Lower leg skin (tissue), 3 donors: ENCODE measurements at regions not wholly inside any gene's neighbourhood (a gene's known extent, or its start where the extent isn't known, plus 50 kb on each side); places are given as distances from the start of the nearest gene placed in this dataset.

Source experiments
- POLR2A ChIP-seq, 2 donors: fragments of 450-650 bp; IDR thresholded peaks; one replicate each; pipeline ENCODE4 v1.6.1; 2016 to 2017; ENCODE audit warnings: antibody characterized with exemption in 2 of 2, mild to moderate bottlenecking in 1 of 2, moderate library complexity in 1 of 2
- TF ChIP-seq, protein P1 (sequence below), 3 donors: fragments of 450-650 bp; IDR thresholded peaks; one replicate each; pipeline ENCODE4 v1.5.1; 2016; ENCODE audit warnings: antibody characterized with exemption in 3 of 3, mild to moderate bottlenecking in 3 of 3, moderate library complexity in 2 of 3

DNA sequence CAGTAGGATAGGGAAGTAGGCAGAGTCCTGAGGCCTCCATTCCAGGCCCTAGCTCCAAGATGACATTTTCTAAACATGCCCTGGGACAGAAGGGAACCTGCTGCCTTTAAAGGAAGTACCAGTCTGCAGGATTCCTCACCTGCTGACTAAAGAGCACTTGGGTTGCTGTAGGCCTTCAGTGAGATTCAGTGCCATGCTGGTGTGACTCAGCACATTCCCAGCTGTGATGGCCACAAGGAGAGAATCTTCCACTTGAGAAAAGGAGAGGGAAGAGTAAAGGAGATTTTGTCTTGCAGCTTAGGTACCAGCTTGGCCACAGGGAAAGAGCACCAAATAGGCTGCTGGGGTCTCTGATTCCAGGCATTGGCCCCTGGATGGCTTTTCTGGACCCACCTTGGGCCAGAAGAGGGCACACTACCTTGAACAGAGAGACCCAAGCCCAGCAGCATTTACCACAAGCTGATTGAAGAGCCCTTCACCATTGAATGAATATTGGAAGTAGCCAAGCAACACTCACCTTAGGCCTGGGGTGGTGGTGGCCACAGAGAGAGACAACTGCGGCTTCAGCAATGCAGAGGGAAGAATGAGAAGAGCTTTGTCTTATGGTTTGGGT, 498.3 kb downstream of the KCNH5 start:
- TF ChIP-seq, protein P1, sequence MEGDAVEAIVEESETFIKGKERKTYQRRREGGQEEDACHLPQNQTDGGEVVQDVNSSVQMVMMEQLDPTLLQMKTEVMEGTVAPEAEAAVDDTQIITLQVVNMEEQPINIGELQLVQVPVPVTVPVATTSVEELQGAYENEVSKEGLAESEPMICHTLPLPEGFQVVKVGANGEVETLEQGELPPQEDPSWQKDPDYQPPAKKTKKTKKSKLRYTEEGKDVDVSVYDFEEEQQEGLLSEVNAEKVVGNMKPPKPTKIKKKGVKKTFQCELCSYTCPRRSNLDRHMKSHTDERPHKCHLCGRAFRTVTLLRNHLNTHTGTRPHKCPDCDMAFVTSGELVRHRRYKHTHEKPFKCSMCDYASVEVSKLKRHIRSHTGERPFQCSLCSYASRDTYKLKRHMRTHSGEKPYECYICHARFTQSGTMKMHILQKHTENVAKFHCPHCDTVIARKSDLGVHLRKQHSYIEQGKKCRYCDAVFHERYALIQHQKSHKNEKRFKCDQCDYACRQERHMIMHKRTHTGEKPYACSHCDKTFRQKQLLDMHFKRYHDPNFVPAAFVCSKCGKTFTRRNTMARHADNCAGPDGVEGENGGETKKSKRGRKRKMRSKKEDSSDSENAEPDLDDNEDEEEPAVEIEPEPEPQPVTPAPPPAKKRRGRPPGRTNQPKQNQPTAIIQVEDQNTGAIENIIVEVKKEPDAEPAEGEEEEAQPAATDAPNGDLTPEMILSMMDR (IDR thresholded peaks at IDR 0.05): no peak
- no peak for TF ChIP-seq POLR2A (IDR thresholded peaks at IDR 0.05)
